Tongue (tissue), 1 donor: ENCODE measurements at regions not wholly inside any gene's neighbourhood (a gene's known extent, or its start where the extent isn't known, plus 50 kb on each side); places are given as distances from the start of the nearest gene placed in this dataset.
A peak's percentile ranks its signal among the peaks of the same experiment; 100 is the strongest.

ENCODE experiments used
- DNase-seq: peaks from one replicate; pipeline ENCODE4 v3.0.0-alpha.2; 2015

DNA sequence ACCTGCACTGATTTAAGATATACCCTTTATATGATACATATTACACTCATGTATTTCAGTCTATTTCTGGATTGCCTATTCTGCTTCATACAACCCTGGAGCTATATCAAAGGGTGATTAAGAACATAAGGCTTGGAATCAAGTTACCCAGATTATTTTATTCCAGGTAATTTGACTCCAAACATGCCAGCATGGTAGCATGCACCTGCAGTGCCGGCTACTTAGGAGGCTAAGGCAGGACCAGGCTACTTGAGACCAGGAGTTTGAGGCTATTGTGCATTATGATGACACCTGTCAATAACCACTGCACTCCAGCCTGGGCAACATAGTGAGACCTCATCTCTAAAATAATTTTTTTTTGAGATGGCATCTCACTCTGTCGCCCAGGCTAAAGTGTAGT is 50.4 kb upstream of the NEO1 start:
- DNase-seq, result no peak

DNA sequence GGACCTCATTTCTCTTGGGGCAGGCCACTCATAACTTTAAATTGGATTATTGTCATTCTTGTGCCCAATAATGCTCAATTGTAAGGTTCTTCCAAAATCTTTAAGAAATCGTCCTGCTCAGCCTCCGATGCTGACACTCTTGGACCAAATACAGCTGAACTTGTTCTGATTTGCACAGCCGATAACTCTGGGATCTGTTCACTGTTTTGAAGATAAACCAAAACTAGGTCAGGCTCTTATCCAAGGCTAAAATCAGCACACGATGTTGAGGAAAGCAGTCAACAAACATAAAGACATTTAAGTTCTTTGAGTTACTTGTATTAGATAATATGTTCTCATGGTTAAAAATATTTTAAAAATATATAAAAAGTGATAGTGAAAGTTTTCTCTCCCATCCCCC is 52.0 kb upstream of the NEO1 start:
- no peak for DNase-seq

- no peak for DNase-seq
Measured at GRCh38 chr15:72999586-72999985, 52.7 kb upstream of the NEO1 start.

- DNase-seq, result no peak
Measured at GRCh38 chr15:72998681-72999466, 53.4 kb upstream of the NEO1 start.

DNA sequence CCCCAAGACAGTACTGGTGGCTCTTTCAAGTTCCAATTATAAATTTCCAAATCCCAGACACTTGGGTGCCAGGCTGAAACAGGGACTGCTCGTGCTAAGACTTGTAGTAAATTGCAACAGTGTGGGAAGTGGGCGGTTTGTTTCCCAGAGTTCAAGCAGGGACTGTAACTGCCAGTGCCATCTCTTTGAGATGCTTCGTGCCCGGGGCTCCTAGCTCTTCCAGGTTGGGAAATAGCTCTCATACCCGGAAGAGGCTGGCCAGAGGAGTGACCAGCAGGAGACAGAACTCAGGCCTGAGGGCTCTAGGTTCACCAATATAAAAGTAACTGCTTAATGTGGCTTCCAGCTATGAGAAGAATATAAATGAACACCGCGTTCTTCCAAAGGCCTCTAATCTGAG is 54.0 kb upstream of the NEO1 start:
- no peak for DNase-seq

DNA sequence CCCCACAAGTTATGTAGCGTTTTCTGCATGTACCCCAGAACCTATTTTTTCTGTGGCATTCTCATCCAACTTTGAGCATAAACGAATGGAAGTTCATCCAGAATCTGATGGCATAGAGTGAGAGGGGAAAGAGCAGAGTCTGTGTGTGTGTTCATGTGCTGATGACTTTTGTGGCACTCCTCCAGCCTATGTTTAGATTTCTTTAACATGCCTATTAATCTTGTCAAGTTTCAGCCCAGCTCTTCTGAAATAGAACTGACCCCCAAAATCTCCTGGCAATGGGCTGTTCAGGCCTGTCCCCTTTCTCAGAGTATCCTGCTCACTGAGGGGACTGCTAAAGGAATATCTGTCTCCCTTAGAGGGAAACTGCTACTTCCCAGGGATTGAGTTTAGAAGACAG is 56.4 kb upstream of the NEO1 start:
- DNase-seq, result no peak

- no peak for DNase-seq
Measured at GRCh38 chr15:72994534-72995177, 57.6 kb upstream of the NEO1 start.

DNA sequence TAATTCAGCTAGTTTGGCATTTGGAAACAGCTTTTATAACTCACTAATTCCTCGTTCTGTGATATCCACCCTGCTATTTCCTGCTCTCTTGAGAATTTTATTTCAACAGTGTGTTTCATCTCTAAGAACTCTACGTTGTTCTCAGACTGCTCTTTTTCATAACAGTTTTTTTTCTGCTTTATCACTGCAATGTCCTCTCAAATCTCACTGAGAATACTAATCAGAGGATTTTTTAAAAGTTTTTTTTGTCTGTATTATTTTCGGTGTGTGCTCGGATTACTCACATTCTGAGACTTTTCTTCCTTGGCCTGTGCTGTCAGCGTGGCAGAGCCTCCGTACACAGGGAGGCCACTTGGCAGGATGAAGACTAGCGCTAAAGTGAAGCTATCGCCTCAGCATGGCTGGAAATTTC is 59.4 kb upstream of the NEO1 start:
- no peak for DNase-seq

DNA sequence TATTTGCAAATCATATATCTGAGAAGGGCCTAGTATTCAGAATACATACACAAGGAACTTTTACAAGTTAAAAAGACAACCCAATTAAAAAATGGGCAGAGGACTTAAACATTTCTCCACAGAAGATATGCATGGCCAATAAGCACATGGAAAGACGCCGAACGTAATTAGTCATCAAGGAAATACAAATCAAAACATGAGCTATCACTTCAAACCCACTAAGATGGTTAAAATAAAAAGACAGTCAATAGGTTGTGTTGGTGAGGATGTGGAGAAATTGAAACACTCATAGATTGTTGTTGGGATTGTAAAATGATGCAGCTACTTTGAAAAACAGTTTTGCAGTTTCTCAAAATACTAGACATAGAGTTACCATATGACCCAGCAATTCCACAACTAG is 61.2 kb upstream of the NEO1 start:
- no peak for DNase-seq

DNA sequence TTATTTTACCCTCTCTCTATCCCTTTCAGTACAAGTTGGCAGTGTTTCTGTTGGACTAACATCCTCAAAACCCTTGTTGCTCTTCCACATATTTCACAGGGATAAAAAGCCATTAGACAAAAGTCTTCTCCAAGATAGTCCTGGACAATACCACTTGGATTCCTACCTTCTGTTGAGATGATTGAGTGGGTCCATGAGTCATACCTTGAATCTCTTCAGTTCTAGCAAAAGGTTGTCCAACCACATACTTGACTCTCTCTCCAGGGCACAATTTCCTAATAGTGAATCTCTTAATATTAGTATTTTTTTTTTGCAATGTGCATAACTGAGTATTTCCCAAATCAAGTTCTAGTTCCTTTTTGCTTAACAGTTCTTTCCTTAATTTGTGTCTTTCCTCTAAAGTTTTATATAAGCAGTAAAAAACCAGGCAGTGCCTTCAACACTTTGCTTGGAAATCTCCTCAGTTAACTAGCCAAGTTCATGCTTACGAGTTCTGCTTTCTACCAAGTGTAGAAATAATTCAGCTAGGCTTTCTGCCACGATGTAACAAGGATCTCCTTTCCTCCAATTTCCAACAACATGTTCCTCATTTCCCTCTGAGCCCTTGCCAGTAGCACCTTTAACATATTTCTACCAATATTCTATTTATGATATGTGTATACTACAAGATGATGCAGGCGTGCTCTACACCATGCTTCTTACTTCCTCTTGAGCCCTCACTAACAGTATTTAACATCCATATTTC is 68.3 kb upstream of the NEO1 start:
- DNase-seq, result no peak

DNA sequence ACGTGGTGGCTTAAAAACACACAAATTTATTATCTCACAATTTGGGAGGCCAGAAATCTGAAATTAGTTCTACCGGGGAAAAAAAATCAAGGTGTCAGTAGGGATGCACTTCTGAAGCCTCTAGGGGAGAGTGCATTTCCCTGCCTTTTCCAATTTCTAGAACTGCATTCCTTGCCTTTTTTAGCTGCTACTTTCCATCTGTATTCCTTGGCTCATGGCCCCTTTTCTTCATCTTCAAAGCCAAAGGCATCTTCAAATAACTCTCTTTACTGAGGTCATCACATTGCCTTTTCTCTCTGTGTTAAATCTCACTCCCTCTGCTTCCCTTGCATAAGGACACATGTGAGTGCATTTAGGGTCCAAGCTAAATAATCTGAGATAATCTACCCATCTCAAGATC is 69.5 kb upstream of the NEO1 start:
- no peak for DNase-seq

DNA sequence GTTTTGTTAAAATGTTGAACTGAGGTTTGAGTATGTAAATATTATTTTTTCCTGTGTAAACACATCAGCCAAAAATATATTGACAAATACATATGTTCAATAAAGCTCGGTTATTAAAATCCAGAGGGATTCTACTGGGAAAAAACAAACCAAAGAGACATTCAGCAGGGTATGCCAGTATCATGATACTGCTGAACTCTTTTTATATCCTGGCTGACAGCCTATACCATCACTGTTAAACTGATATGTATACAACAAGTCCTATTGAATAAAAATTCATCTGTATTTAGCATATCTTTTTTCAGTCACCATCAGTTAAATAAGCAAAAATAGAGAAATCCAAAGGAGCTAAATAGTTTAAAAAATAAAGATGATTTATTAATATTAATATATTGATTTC is 71.6 kb upstream of the NEO1 start:
- DNase-seq, result no peak

DNA sequence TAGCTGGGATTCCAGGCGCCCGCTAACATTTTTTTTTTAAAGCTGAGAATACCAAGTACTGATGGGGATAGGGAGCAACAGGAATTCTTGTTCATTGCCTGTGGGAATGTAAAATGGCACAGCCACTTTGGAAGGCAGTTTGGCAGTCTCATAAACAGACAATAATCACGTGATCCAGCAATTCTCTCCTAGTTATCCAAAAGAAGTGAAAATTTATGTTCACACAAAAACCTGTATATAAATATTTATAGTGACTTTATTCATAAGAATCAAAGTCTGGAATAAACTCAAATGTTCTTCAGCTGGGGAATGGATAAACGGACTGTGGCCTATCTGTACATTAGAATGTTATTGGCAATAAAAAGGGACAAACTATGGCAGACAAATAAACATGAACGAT is 72.5 kb upstream of the NEO1 start:
- no peak for DNase-seq

- no peak for DNase-seq
Measured at GRCh38 chr15:72979308-72979707, 73.0 kb upstream of the NEO1 start.

- DNase-seq, result no peak
Measured at GRCh38 chr15:72978223-72978622, 74.0 kb upstream of the NEO1 start.

DNA sequence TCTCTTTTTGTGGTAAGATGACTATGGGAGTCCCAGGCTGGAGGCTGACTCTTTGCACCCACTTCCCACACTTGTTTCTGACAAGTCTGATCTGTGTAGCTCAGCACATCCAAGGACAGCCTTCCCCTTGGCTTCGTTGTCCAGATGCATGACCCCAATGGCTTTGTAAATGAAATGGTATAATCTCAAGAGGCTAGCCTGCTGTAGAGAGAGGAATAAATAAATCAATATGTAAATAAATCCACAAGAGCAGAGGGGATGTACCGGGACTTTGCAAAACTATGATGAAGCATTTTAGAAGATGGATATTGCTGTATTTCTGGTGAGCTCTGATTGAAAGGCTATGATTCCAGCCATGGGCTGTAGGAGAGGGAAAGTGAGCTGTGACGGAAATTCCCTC is 79.9 kb upstream of the NEO1 start:
- no peak for DNase-seq

- DNase-seq, result peak; percentile 35
Measured at GRCh38 chr15:72971766-72972165, 80.5 kb upstream of the NEO1 start.

GRCh38 chr15:72970933-72971760 is 81.1 kb upstream of the NEO1 start:
- DNase-seq, result peak; percentile 31

GRCh38 chr15:72968531-72968922 is 83.7 kb upstream of the NEO1 start:
- peak; percentile 43 for DNase-seq

DNA sequence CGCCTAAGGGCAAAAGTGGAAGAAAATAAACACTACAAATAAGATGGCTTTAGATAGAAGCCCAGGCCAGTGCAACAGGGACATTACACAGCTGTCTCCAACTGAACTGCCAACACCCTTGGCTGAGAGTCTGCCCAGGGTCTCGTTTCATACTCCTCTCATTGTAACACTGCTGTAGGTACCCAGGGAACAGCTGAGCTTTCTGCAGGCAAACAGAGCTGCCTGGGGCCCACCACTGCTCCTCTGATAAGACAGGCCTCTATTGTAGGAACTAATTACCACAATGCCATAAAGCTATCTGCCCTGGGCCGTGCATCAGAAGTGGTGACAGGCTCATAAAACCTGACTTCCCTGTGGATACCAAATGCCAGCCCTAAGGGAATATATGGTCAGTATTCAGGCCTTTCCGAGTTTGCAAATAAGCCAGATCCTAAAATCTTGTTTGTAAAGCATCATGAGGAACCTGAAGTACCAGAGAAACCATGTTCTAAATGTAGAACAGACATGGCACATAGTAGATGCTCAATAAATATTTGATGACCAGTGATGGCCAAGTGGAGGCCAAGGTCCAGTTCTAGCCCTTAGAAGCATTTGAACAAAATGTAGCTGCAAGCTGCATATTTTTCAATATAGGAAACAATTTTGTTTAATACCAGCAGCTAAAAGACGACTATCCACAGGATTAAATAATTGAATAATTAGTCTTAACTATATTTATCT is 84.3 kb upstream of the NEO1 start:
- DNase-seq, result peak; percentile 88

- no peak for DNase-seq
Measured at GRCh38 chr15:72967397-72967796, 84.9 kb upstream of the NEO1 start.

GRCh38 chr15:72966641-72967040 is 85.6 kb upstream of the NEO1 start:
- no peak for DNase-seq
